B cell (primary cell): ENCODE measurements at regions not wholly inside any gene's neighbourhood (a gene's known extent, or its start where the extent isn't known, plus 50 kb on each side); places are given as distances from the start of the nearest gene placed in this dataset.

Source experiments
- EZH2 ChIP-seq: IDR thresholded peaks from 2 replicates; pipeline ENCODE4 v1.6.1; 2012; ENCODE audit warnings: borderline replicate concordance, low read depth, mild to moderate bottlenecking, moderate library complexity, low read length; ENCODE audit not compliant: insufficient read depth, poor library complexity, severe bottlenecking
- TF ChIP-seq, protein P1 (sequence below): fragments of 200-600 bp; IDR thresholded peaks from one replicate; pipeline ENCODE4 v1.8.0; 2022; ENCODE audit warnings: antibody characterized with exemption, mild to moderate bottlenecking

DNA sequence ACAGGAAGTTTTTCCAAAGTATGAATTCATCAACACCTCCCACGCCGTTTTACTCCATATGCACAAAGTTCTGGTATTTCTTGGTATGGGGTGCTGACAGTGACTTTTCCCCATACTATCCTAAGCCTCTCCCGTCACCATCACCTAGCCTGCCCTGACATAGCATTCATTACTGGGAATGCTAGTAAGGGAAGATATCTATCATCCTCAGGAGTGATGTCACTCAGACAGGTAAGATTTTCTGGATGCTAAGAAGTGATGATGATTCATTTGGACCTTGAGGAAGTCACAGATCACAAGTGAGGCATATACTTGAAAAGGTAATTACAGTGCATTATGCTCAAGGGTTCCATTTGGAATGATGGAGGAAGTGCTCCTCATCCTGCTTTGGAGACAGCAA lies 355.1 kb upstream of the STAC start:
- TF ChIP-seq, protein P1, sequence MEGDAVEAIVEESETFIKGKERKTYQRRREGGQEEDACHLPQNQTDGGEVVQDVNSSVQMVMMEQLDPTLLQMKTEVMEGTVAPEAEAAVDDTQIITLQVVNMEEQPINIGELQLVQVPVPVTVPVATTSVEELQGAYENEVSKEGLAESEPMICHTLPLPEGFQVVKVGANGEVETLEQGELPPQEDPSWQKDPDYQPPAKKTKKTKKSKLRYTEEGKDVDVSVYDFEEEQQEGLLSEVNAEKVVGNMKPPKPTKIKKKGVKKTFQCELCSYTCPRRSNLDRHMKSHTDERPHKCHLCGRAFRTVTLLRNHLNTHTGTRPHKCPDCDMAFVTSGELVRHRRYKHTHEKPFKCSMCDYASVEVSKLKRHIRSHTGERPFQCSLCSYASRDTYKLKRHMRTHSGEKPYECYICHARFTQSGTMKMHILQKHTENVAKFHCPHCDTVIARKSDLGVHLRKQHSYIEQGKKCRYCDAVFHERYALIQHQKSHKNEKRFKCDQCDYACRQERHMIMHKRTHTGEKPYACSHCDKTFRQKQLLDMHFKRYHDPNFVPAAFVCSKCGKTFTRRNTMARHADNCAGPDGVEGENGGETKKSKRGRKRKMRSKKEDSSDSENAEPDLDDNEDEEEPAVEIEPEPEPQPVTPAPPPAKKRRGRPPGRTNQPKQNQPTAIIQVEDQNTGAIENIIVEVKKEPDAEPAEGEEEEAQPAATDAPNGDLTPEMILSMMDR = no peak
- no peak for TF ChIP-seq EZH2
